ENCODE measurements at regions not wholly inside any gene's neighbourhood (a gene's known extent, or its start where the extent isn't known, plus 50 kb on each side); places are given as distances from the start of the nearest gene placed in this dataset.
"Not testable (repeated sequence)": the region's sequence is repeated elsewhere in the genome, so short reads cannot be mapped to it uniquely, and the experiment has no call there.

DNA sequence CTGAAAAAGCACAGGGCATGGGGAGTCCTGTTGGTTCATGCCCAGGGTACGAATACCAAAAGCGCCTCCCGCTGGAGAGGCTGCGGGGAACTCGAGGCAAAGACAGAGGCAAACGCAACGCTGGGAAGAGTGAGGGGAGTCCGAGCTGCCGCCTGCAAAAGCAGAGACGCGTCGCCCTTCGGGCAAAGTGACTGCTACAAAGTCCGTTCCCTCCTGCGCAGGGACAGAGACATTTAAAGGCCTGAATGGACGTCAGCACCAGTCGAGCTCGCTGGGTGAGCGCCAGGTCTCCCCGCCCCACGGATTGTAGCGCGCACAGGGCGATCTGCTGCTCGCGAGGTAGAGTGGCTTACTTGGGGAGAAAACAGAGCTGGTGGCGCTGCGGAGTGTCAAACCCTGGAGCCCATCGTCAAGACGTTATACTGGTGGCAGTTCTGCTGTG is 732.8 kb downstream of the ZWINT start:
- TF ChIP-seq, protein P1, sequence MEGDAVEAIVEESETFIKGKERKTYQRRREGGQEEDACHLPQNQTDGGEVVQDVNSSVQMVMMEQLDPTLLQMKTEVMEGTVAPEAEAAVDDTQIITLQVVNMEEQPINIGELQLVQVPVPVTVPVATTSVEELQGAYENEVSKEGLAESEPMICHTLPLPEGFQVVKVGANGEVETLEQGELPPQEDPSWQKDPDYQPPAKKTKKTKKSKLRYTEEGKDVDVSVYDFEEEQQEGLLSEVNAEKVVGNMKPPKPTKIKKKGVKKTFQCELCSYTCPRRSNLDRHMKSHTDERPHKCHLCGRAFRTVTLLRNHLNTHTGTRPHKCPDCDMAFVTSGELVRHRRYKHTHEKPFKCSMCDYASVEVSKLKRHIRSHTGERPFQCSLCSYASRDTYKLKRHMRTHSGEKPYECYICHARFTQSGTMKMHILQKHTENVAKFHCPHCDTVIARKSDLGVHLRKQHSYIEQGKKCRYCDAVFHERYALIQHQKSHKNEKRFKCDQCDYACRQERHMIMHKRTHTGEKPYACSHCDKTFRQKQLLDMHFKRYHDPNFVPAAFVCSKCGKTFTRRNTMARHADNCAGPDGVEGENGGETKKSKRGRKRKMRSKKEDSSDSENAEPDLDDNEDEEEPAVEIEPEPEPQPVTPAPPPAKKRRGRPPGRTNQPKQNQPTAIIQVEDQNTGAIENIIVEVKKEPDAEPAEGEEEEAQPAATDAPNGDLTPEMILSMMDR (IDR thresholded peaks at IDR 0.05; ENCODE audit: insufficient read depth, low read depth, low read length, missing control alignments) = no peak
- no peak overlapping the region for H3K4me3 ChIP-seq (ENCODE audit: low read length)
- no peak for DNase-seq (ENCODE audit: low read depth)

DNA sequence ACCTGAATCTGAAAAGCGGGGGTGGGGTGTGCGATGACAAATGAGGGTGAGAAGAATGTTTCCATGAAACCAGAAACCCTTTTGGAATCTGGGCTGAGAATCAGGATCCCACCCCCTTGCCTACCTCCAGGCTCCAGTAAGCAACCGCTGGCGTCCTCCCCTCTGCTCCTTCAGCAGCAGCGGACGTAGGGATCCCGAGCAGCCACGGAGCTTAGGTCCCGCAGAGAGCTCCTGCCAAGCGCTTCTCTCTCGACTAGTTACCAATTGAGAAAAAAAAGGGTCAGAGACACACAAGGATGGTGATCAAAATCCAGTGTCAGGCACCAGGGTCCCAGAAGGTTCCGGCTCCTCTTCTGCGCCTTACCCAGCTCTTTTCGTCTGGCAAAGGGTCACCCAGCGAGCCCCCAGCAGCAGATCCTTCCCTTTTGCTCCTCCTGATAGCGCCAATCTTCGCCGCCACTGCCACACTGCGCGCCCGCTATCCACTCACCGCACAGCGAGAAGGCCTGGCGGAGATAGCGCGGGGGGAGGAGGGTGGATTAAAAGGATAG is 733.5 kb downstream of the ZWINT start:
- DNase-seq (ENCODE audit: low read depth) = no peak
- TF ChIP-seq, protein P1 (IDR thresholded peaks at IDR 0.05; ENCODE audit: insufficient read depth, low read depth, low read length, missing control alignments) = no peak
- no peak overlapping the region for H3K4me3 ChIP-seq (ENCODE audit: low read length)

DNA sequence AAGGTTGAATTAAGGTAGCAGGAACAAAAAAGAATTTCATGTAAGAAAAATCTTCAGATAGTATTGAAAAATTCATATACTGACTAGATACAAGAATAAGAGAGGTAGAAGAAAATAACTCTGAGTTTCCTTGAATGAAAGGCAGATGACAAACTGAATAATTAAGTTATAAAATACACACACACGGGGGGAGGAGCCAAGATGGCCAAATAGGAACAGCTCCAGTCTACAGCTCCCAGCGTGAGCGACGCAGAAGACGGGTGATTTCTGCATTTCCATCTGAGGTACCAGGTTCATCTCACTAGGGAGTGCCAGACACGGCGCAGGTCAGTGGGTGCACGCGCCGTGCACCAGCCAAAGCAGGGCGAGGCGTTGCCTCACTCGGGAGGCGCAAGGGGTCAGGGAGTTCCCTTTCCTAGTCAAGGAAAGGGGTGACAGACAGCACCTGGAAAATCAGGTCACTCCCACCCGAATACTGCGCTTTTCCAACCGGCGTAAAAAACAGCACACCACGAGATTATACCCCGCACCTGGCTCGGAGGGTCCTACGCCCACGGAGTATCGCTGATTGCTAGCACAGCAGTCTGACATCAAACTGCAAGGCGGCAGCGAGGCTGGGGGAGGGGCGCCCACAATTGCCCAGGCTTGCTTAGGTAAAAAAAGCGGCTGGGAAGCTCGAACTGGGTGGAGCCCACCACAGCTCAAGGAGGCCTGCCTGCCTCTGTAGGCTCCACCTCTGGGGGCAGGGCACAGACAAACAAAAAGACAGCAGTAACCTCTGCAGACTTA is 759.2 kb downstream of the ZWINT start:
- peak; percentile 0 for DNase-seq (ENCODE audit: low read depth)
- H3K4me3 ChIP-seq (ENCODE audit: low read length) = not testable (repeated sequence)

DNA sequence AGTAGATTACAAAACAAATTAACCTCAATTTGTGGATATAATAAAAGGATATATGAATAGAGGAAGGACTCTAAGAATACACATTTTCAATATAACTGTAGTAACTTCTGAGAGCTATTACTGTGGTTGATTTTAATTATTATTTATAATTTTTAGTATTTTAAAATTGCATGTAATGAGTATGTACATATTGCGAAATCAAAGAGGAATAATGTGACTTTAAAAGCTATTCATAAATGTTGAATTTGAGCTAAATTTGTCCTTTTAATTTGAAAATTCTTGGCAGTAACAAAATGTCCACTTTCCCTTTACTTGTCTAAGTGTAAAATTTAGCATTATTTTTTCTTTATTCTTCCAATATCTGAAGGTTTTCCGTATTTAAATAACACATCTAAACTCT is 750.6 kb upstream of the PCDH15 start:
- no peak for DNase-seq (ENCODE audit: low read depth)
- H3K4me3 ChIP-seq (ENCODE audit: low read length) = no peak overlapping the region
- TF ChIP-seq, protein P1 (IDR thresholded peaks at IDR 0.05; ENCODE audit: insufficient read depth, low read depth, low read length, missing control alignments) = no peak

DNA sequence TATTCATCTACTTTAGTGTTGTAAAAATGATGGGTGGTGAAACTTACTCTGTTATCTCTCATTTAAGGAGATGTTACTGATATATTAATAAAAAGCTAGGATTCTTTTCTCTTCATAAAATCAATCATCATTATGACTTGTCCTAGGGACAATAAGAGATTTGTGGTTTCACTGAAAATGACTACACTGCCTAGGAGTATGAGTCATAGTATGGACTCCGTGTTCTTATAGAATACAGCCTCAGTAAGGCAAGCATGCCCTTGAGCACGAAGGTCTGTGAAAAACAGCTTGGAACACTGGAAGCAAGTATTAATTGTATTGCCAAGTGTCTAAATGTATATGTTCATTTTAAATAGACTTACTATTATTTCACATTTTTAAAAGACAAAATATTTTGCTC is 749.2 kb upstream of the PCDH15 start:
- DNase-seq (ENCODE audit: low read depth) = peak; percentile 54

DNA sequence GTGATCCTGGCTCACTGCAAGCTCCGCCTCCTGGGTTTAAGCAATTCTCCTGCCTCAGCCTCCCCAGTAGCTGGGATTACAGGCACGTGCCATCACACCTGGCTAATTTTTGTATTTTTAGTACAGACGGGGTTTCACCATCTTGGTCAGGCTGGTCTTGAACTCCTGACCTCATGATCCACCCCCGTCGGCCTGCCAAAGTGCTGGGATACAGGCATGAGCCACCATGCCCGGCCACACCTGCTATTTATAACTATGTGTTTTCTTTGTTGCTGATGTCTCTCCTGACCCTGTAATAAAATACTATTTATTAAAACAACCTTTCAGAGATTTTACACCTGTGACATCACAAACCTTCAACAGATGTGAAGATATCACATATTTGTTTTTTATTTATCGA is 736.5 kb upstream of the PCDH15 start:
- H3K4me3 ChIP-seq (ENCODE audit: low read length); DNase-seq (ENCODE audit: low read depth): not testable (repeated sequence)

More for the DNA sequence above, 749.2 kb upstream of the PCDH15 start:
- H3K4me3 ChIP-seq (ENCODE audit: low read length) = no peak overlapping the region
- TF ChIP-seq, protein P1 (IDR thresholded peaks at IDR 0.05; ENCODE audit: insufficient read depth, low read depth, low read length, missing control alignments) = no peak

DNA sequence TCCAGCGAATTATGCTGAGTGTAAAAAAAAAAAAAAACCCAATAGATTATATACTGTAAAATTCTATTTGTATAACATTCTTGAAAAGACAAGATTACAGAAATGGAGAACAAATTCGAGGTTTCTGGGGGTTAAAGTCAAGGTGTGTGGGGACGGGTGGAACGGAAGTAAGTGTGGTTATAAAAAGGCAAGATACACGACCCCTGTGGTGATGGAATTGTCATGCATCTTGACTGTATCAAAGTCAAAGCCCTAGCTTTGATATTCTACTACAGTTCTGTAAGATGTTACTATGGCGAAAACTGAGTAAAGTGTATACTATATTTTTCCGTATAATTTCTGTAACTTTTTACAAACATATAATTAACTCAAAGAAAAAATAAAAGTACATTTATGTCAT is 718.2 kb upstream of the PCDH15 start:
- DNase-seq (ENCODE audit: low read depth) = no peak
- H3K4me3 ChIP-seq (ENCODE audit: low read length) = no peak overlapping the region
- TF ChIP-seq, protein P1 (IDR thresholded peaks at IDR 0.05; ENCODE audit: insufficient read depth, low read depth, low read length, missing control alignments) = no peak

DNA sequence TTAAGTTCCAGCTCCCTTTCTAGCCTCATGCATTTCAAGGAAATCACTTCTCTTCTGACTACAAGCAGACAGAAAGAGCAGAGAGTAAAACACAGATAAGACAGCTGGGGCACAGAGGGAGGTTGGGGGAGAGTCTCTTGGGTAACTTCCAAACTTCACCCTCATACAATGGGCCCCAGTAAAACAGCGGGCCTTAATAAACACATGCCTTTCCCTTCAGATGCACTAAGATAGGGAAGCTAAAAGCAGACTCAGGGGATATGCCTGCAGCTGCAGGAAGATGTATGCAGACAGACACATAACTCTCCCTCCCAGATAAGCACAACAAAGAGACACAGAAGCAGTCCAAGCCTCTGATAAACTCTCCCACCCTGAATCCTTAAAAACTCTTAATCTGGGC is 717.4 kb upstream of the PCDH15 start:
- not testable (repeated sequence) for DNase-seq (ENCODE audit: low read depth); H3K4me3 ChIP-seq (ENCODE audit: low read length)

Measured in epithelial cell of esophagus (primary cell).